Right lobe of liver (tissue), 6 donors: ENCODE measurements at regions not wholly inside any gene's neighbourhood (a gene's known extent, or its start where the extent isn't known, plus 50 kb on each side); places are given as distances from the start of the nearest gene placed in this dataset.

Experiments used
- ATAC-seq, 4 donors: fragments of 200-7000 bp; cut with Tn5 transposase; one replicate each; pipeline ENCODE4 v1.9.1; 2020; ENCODE audit warnings: mild to moderate bottlenecking in 4 of 4, moderate library complexity in 4 of 4
- DNase-seq, 3 donors: peaks; one replicate each; pipeline ENCODE4 v3.0.0-alpha.2; 2020
- H3K27ac ChIP-seq, 3 donors: fragments of 200-600 bp; one replicate each; pipeline ENCODE4 v1.8.0; 2022
- H3K27me3 ChIP-seq, 2 donors: fragments of 200-600 bp; one replicate each; pipeline ENCODE4 v1.8.0; 2022
- H3K36me3 ChIP-seq, 4 donors: fragments of 200-600 bp; sonication (generic) in 1 of 4; one replicate each; pipeline versions ENCODE4 v1.5.1 to v1.8.0; 2017 to 2022; ENCODE audit warnings: control low read depth in 1 of 4
- H3K4me1 ChIP-seq, 4 donors: fragments of 200-600 bp; sonication (generic) in 1 of 4; one replicate each; pipeline versions ENCODE4 v1.5.1 to v1.8.0; 2017 to 2022; ENCODE audit warnings: control low read depth in 1 of 4
- H3K4me3 ChIP-seq, 3 donors: fragments of 200-600 bp; one replicate each; pipeline ENCODE4 v1.8.0; 2022
- H3K9me3 ChIP-seq, 4 donors: fragments of 200-600 bp; sonication (generic) in 1 of 4; one replicate each; pipeline versions ENCODE4 v1.5.1 to v1.8.0; 2017 to 2022; ENCODE audit warnings: control low read depth in 1 of 4
- CTCF ChIP-seq, 4 donors: fragments of 200-600 bp in 3 of 4; fragments of 450-650 bp in 1 of 4; IDR thresholded peaks; one replicate each; pipeline versions ENCODE4 v1.5.1 to v1.8.0; 2016 to 2022; ENCODE audit warnings: antibody characterized with exemption in 4 of 4, mild to moderate bottlenecking in 2 of 4
- POLR2A ChIP-seq: fragments of 450-650 bp; IDR thresholded peaks from one replicate; pipeline ENCODE4 v1.6.1; 2017; ENCODE audit warnings: antibody characterized with exemption, mild to moderate bottlenecking
- WGBS: methylation state at CpG from one replicate; pipeline ENCODE4 v1.1.6; 2018; ENCODE audit warnings: low coverage, low lambda C conversion rate; ENCODE audit not compliant: insufficient coverage; ENCODE audit errors: missing lambda C conversion rate; 5-methylcytosine and 5-hydroxymethylcytosine counted together
- intact Hi-C, 2 donors: fragments of 100-400 bp; cut with DNase I; formaldehyde crosslinking; loops; one replicate each; pipeline versions ENCODE4 v1.11.2 to v1.14.1; 2022
- donor health status: DM: no; HTN: yes; CAD: no.
- donor health status: DM: no; HTN: no; CAD: no.
- donor health status: DM: no; HTN: no; CAD: no.
- donor health status: DM: no; HTN: yes; CAD: no.
- donor health status: DM: no; HTN: yes; CAD: no.

- no peaks in the 10 kb centered on the region for H3K27me3 ChIP-seq
- H3K36me3 ChIP-seq: no peaks in the 10 kb centered on the region
- 68% methylated on average over 5 of the region's 5 CpGs for WGBS
- ATAC-seq (peak; percentile 81 to 89 (median 86)), DNase-seq (peak in 1 of 3 donors; percentile 69)
- no peaks in the 10 kb centered on the region for H3K9me3 ChIP-seq
- peaks cover 0 to 14% (median 0%) of the 10 kb centered on the region in 4 donors for H3K4me1 ChIP-seq
- TF ChIP-seq POLR2A (no peak), CTCF (IDR thresholded peaks at IDR 0.05) (peak in 1 of 4 donors; percentile 7)
- H3K27ac ChIP-seq: peak overlapping the region; percentile 47 to 86 (median 80)
- intact Hi-C loops: no loop called here
- H3K4me3 ChIP-seq: no peak overlapping the region
Measured at GRCh38 chr1:17488995-17489767, 49.7 kb upstream of the RCC2 start.
